ENCODE measurements at regions not wholly inside any gene's neighbourhood (a gene's known extent, or its start where the extent isn't known, plus 50 kb on each side); places are given as distances from the start of the nearest gene placed in this dataset.

DNA sequence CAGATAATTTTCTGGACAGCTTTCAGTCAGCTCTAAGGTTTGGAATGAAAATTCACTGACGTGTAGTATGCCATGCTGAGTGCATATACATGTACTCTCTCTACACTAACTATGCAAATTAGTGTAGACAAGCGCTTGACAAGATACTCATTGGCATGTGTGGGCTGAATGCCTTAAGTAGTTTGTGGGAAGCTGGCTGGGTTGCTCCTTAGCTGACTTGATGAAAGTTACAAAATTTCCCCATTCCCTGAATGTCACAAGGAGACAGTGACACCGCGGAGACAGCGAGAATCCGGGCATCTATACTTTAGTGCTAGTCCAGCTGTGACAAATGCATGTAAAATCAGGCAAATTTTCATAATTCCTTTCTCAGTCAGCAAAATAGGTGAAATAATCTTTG lies 51.6 kb upstream of the C5orf46 start:
- DNase-seq (ENCODE audit: low read depth in 1 of 2, low spot score in 1 of 2) = no peak
- in situ Hi-C loops (cut with HindIII; ENCODE audit: low pct_unique_long_range_greater_than_20kb, low sequenced_read_pairs) = no loop called here
- no peak for TF ChIP-seq JUND (IDR thresholded peaks at IDR 0.05; ENCODE audit: low read depth)

DNA sequence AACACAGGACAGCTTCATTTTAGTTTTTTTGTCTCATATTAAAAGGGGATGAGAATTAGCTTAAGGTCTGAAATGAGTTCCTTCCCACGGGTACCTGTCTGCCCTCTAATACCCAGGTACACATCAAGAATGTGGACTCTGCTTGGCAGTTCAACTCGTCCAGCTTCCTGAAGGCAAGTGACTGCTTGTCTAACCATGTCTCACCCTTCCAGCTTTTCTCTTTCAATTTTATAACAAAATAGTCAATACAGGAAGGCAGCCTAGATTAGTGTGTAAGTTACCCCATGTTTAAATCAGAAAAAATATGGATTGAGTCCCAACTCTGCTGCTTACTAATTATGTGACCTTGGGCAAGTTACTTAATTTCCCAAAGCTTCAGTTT lies 50.5 kb upstream of the C5orf46 start:
- DNase-seq (ENCODE audit: low read depth in 1 of 2, low spot score in 1 of 2) = no peak
- TF ChIP-seq JUND (IDR thresholded peaks at IDR 0.05; ENCODE audit: low read depth) = no peak
- in situ Hi-C loops (cut with HindIII; ENCODE audit: low pct_unique_long_range_greater_than_20kb, low sequenced_read_pairs) = no loop called here

DNA sequence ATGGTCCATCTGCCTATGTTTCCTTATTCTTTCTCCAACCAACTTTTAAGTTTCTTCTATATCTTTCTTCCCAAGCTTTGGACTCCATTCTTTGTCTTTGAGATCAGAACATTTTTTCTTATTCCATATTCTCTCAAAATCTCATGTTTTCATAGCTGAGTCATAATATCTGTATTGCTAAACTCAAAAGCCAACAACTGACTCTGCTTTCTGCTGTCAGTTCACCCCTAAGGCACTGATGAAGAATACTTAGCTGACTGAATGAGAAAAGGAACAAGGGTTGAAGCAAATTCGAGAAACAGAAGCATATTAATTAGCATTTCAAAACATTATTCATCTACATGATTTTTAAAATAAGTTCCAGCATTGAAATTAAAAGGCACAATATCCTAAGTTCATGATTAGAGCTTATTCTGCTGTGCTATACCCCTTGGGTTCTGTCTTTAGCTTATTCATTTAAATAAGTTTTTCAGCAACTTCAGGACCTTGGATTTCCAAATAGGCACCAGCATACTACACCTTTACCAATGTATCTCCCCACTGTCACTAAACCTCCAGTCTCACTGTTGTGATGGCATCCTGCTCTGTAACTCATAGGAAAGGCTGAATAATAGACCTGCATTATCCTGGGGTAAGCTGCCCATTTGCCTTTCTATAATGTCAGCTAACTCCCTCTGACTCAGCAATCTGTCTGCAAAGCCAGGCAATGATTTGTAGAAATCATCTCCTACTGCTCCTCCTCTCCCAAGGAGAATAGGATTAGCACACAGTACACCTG lies 49.9 kb upstream of the C5orf46 start:
- TF ChIP-seq JUND (IDR thresholded peaks at IDR 0.05; ENCODE audit: low read depth) = no peak
- DNase-seq (ENCODE audit: low read depth in 1 of 2, low spot score in 1 of 2) = peak in 1 of 2 experiments; percentile 25
- in situ Hi-C loops (cut with HindIII; ENCODE audit: low pct_unique_long_range_greater_than_20kb, low sequenced_read_pairs) = no loop called here

All from T47D (cell line).